ENCODE measurements at regions not wholly inside any gene's neighbourhood (a gene's known extent, or its start where the extent isn't known, plus 50 kb on each side); places are given as distances from the start of the nearest gene placed in this dataset.

DNA sequence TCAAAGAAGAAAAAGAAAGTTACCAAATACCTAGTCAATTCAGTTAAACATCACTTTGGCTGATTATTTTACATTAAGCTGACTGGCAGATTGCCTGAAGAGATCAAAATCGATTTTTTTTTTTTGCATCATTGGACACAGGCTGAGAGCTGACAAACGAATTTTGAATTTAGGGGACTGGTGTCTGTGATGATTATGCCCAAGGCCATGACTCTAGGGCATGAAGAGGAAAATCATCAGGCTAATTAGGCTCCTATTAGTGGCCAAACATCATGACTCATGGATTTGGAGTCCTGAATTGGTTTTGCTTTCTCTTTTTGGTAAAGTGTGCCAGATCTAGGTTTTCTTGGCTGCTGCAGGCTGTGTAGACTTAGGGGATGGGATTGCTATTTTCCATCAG is 829.3 kb upstream of the LCORL start:
- no peak for DNase-seq
- H4K20me1 ChIP-seq (ENCODE audit: insufficient read depth, low read length): no peaks in the 10 kb centered on the region
- Mint-ChIP-seq H3K27me3 (ENCODE audit: low read depth in 3 of 3) (peaks cover 0 to 2% (median under 1%) of the 10 kb centered on the region in 3 donors), H3K9me3 (peaks cover 2 to 8% (median 3%) of the 10 kb centered on the region in 7 donors), H3K36me3 (no peaks in the 10 kb centered on the region), H3K4me1 (no peaks in the 10 kb centered on the region), H3K27ac (no peak overlapping the region), H3K4me3 (no peak overlapping the region)
- peaks cover 5 to 6% of the 10 kb centered on the region in 2 donors for H3K9me3 ChIP-seq (replicated peaks in 1 of 2; ENCODE audit: control insufficient read depth in 1 of 2, insufficient read depth in 1 of 2, low read length in 2 of 2)
- no peak overlapping the region for H3K4me3 ChIP-seq (replicated peaks in 1 of 3; ENCODE audit: low read depth in 2 of 3, low read length in 3 of 3)
- TF ChIP-seq, protein P1, sequence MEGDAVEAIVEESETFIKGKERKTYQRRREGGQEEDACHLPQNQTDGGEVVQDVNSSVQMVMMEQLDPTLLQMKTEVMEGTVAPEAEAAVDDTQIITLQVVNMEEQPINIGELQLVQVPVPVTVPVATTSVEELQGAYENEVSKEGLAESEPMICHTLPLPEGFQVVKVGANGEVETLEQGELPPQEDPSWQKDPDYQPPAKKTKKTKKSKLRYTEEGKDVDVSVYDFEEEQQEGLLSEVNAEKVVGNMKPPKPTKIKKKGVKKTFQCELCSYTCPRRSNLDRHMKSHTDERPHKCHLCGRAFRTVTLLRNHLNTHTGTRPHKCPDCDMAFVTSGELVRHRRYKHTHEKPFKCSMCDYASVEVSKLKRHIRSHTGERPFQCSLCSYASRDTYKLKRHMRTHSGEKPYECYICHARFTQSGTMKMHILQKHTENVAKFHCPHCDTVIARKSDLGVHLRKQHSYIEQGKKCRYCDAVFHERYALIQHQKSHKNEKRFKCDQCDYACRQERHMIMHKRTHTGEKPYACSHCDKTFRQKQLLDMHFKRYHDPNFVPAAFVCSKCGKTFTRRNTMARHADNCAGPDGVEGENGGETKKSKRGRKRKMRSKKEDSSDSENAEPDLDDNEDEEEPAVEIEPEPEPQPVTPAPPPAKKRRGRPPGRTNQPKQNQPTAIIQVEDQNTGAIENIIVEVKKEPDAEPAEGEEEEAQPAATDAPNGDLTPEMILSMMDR (IDR thresholded peaks at IDR 0.05): no peak
- intact Hi-C loops (cut with micrococcal nuclease): no loop called here
- no peak overlapping the region for H3K9ac ChIP-seq (ENCODE audit: insufficient read depth, low read length, poor library complexity, severe bottlenecking)
- no peaks in the 10 kb centered on the region for H3K36me3 ChIP-seq (replicated peaks in 1 of 2; ENCODE audit: control insufficient read depth in 1 of 2, insufficient read depth in 2 of 2, low read length in 2 of 2)
- no peak overlapping the region for H3K4me2 ChIP-seq (replicated peaks; ENCODE audit: extremely low read depth, low read length, poor library complexity, severe bottlenecking)
- no peak overlapping the region for H2AFZ ChIP-seq (ENCODE audit: insufficient read depth, low read depth, low read length, poor library complexity, severe bottlenecking)
- no peaks in the 10 kb centered on the region for H3K27me3 ChIP-seq (ENCODE audit: control insufficient read depth in 2 of 2, insufficient read depth in 2 of 2, low read length in 2 of 2)
- no peak overlapping the region for H3K27ac ChIP-seq (ENCODE audit: low read depth in 1 of 2, low read length in 2 of 2)
- no peaks in the 10 kb centered on the region for H3K79me2 ChIP-seq (ENCODE audit: insufficient read depth, low read length)
- no peaks in the 10 kb centered on the region for H3K4me1 ChIP-seq (ENCODE audit: control insufficient read depth in 1 of 2, insufficient read depth in 2 of 2, low read length in 2 of 2)
- WGBS (ENCODE audit: insufficient coverage): 70% methylated on average over 1 of the region's 2 CpGs

DNA sequence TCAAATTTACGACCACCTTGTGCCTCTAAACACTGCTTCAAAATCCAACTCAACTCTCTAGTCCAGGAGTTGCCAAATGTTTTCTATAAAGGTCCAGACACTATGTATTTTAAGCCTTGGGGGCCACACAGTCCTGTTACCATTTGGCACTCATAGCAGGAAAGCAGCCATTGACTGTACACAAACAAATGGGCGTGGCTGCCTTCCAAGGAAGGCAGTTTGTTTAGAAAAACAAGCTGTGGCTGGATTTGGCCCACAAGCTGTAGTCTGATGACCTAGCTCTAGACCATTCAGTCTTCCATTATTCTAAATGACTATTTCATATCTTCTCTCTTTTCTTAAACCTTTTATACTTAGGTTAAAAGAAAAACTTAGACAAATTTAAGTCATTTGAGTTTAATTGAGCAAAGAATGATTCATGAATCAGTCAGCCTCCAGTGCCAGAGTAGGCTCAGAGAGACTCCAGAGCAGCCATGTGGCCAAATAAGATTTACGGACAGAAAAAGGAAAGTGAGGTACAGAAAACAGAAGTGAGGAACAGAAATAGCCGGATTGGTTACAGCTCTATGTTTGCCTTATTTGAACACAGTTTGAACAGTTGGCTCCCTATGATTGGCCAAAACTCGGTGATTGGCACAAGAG is 825.8 kb upstream of the LCORL start:
- peaks cover 3 to 19% (median 7%) of the 10 kb centered on the region in 7 donors for H3K9me3 Mint-ChIP-seq
- no peak overlapping the region for H3K4me3 Mint-ChIP-seq
- H3K4me1 ChIP-seq (ENCODE audit: control insufficient read depth in 1 of 2, insufficient read depth in 2 of 2, low read length in 2 of 2): no peaks in the 10 kb centered on the region
- H3K36me3 Mint-ChIP-seq: no peaks in the 10 kb centered on the region
- H3K27me3 ChIP-seq (ENCODE audit: control insufficient read depth in 2 of 2, insufficient read depth in 2 of 2, low read length in 2 of 2): no peaks in the 10 kb centered on the region
- H3K27ac ChIP-seq (ENCODE audit: low read depth in 1 of 2, low read length in 2 of 2): no peak overlapping the region
- H3K4me2 ChIP-seq (replicated peaks; ENCODE audit: extremely low read depth, low read length, poor library complexity, severe bottlenecking): no peak overlapping the region
- DNase-seq: no peak
- no peaks in the 10 kb centered on the region for H3K36me3 ChIP-seq (replicated peaks in 1 of 2; ENCODE audit: control insufficient read depth in 1 of 2, insufficient read depth in 2 of 2, low read length in 2 of 2)
- no peak overlapping the region for H2AFZ ChIP-seq (ENCODE audit: insufficient read depth, low read depth, low read length, poor library complexity, severe bottlenecking)
- no peaks in the 10 kb centered on the region for H4K20me1 ChIP-seq (ENCODE audit: insufficient read depth, low read length)
- no peak overlapping the region for H3K9ac ChIP-seq (ENCODE audit: insufficient read depth, low read length, poor library complexity, severe bottlenecking)
- no peaks in the 10 kb centered on the region for H3K79me2 ChIP-seq (ENCODE audit: insufficient read depth, low read length)
- TF ChIP-seq, protein P1 (IDR thresholded peaks at IDR 0.05): no peak
- no peaks in the 10 kb centered on the region for H3K4me1 Mint-ChIP-seq
- no peak overlapping the region for H3K27ac Mint-ChIP-seq
- H3K27me3 Mint-ChIP-seq (ENCODE audit: low read depth in 3 of 3): peaks cover 0 to 2% (median 0%) of the 10 kb centered on the region in 3 donors
- WGBS (ENCODE audit: insufficient coverage): 93% methylated on average over 4 of the region's 5 CpGs
- intact Hi-C loops (cut with micrococcal nuclease): no loop called here
- H3K4me3 ChIP-seq (replicated peaks in 1 of 3; ENCODE audit: low read depth in 2 of 3, low read length in 3 of 3): no peak overlapping the region
- peaks cover 13% of the 10 kb centered on the region in 2 donors for H3K9me3 ChIP-seq (replicated peaks in 1 of 2; ENCODE audit: control insufficient read depth in 1 of 2, insufficient read depth in 1 of 2, low read length in 2 of 2)
